Fibroblast of pulmonary artery (primary cell): ENCODE measurements at regions not wholly inside any gene's neighbourhood (a gene's known extent, or its start where the extent isn't known, plus 50 kb on each side); places are given as distances from the start of the nearest gene placed in this dataset.
"Not testable (repeated sequence)": the region's sequence is repeated elsewhere in the genome, so short reads cannot be mapped to it uniquely, and the experiment has no call there.

Experiments used
- DNase-seq: peaks from one replicate; pipeline ENCODE4 v3.0.0-alpha.2; 2010; ENCODE audit warnings: low read depth
- H3K4me3 ChIP-seq: replicated peaks from 2 replicates; pipeline ENCODE4 v1.5.1; 2011; ENCODE audit warnings: low read depth, mild to moderate bottlenecking, control low read depth, low read length, moderate library complexity
- CTCF ChIP-seq: IDR thresholded peaks from 2 replicates; pipeline ENCODE4 v1.5.1; 2011; ENCODE audit warnings: mild to moderate bottlenecking, control low read depth, low read length, inconsistent platforms; ENCODE audit errors: missing control alignments

- no peak for TF ChIP-seq CTCF
- no peak for DNase-seq
- no peak overlapping the region for H3K4me3 ChIP-seq
Observed at GRCh38 chr4:125781651-125782050, 466.9 kb downstream of the FAT4 start.

- H3K4me3 ChIP-seq = no peak overlapping the region
- no peak for TF ChIP-seq CTCF
- DNase-seq = no peak
Observed at GRCh38 chr4:125784741-125785140, 470.0 kb downstream of the FAT4 start.

DNA sequence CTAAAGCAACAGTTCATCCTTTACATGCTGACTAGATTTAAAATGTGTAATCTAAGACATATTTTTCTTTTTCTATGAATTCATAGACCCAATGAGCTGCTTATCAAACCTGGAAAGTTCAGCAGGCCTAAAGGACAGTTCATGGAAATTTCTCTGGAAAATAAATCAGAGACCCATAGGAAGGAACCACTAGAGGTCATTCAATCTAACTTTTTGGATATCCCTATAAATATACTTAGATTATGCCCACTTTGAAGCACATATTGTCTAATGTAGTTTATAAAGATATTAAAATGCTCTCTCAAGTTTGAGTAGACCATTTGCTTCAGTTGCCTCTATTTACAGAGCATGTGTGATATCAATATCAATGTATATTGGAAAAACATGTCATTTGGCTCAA, 473.0 kb downstream of the FAT4 start:
- no peak for DNase-seq
- no peak overlapping the region for H3K4me3 ChIP-seq
- TF ChIP-seq CTCF = no peak

DNA sequence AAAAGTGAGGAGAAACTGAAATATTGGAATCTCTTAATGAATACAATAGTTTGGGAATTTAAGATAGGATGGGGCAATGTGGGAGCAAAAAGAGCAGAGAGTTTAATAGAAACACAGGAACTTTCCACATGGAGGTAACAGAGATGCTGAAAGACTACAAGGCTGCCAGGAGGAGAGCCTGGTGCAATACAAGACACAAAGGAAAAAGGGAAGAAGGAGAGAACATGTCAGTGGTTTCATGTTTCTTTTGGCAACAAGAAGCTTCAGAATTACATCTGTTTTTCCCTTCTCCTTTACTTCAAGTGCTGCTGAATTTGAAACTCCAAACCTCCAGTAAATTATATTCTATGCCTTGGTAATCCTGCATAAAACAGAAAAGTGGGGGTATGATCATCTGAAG, 474.3 kb downstream of the FAT4 start:
- H3K4me3 ChIP-seq = no peak overlapping the region
- TF ChIP-seq CTCF = no peak
- DNase-seq = peak; percentile 23

DNA sequence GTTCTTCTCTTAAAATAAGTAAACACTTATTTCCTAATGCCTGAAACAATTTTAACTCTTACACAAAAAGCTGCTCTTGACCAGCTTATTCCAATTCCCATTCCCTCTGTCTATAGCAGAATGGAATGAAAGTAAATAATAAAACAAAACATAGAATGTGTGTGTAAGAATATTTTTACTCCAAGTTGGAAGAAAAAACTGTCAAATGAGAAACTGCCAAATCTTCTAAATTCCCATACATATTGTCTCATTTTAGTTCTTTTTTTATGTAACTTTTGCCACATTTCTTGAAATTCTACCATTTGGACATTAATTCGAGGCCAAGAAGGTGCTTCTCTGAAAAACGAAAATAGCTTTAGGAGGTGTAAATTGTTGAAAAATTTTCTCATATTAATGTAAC, 477.1 kb downstream of the FAT4 start:
- DNase-seq = no peak
- no peak overlapping the region for H3K4me3 ChIP-seq
- TF ChIP-seq CTCF = no peak

DNA sequence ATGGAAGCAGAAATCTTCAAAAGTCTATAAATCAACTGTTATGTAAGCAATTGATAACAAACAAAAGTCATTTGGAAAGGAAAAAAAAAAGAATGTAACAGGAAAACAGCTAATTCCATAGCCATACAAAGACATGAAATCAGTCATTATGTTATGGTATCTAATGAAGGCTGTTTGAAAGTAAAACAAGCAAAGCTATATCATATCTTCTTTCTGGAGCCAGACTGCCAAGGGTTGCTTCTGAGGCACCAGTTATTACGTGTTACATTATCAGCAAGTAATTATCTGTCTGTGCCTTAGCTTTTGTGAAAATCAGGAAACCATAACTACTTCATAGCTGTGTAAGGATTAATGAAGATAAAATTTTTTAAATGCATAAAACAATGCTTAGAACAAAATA, 480.2 kb downstream of the FAT4 start:
- no peak for TF ChIP-seq CTCF
- H3K4me3 ChIP-seq = no peak overlapping the region
- DNase-seq = no peak

GRCh38 chr4:125796138-125796537, 481.4 kb downstream of the FAT4 start:
- TF ChIP-seq CTCF = no peak
- no peak for DNase-seq

GRCh38 chr4:125797621-125798020, 482.9 kb downstream of the FAT4 start:
- DNase-seq, H3K4me3 ChIP-seq: not testable (repeated sequence)

More at GRCh38 chr4:125796138-125796537, 481.4 kb downstream of the FAT4 start:
- no peak overlapping the region for H3K4me3 ChIP-seq
